ENCODE measurements at regions not wholly inside any gene's neighbourhood (a gene's known extent, or its start where the extent isn't known, plus 50 kb on each side); places are given as distances from the start of the nearest gene placed in this dataset.

DNA sequence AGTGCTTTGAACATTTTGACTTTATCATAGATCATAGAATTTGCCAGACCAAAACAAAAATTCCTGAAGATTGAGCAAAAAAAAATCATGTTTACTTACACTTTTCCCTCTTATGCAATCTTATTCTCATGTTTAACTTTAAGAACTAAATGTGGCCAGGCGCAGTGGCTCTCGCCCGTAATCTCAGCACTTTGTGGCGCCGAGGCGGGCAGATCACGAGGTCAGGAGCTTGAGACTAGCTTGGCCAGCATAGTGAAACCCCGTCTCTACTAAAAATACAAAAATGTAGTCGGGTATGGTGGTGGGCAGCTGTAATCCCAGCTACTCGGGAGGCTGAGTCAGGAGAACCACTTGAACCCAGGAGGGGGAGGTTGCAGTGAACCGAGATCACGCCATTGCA is 227.9 kb upstream of the KYNU start:
- no peaks in the 10 kb centered on the region for H4K20me1 ChIP-seq (ENCODE audit: insufficient read depth, low read length, poor library complexity, severe bottlenecking)
- H3K36me3 ChIP-seq (ENCODE audit: insufficient read depth, low read length) = no peaks in the 10 kb centered on the region
- TF ChIP-seq EZH2phosphoT487 (IDR thresholded peaks at IDR 0.05; ENCODE audit: borderline replicate concordance) (no peak), CTCF (conservative IDR thresholded peaks at IDR 0.05; ENCODE audit: low read length) (no peak)
- no peak overlapping the region for H2AFZ ChIP-seq (ENCODE audit: low read length)
- H3K9me3 ChIP-seq (ENCODE audit: insufficient read depth, low read depth, low read length) = no peaks in the 10 kb centered on the region
- H3K9ac ChIP-seq (ENCODE audit: low read depth, low read length, poor library complexity, severe bottlenecking) = no peak overlapping the region
- H3K4me1 ChIP-seq (ENCODE audit: insufficient read depth, low read length, poor library complexity, severe bottlenecking) = no peaks in the 10 kb centered on the region
- H3F3A ChIP-seq (ENCODE audit: low read depth) = no peaks in the 10 kb centered on the region
- no peak overlapping the region for H3K4me3 ChIP-seq (ENCODE audit: low read length, poor library complexity, severe bottlenecking)
- H3K4me2 ChIP-seq (ENCODE audit: low read depth, low read length, poor library complexity, severe bottlenecking) = no peak overlapping the region
- H3K9me2 ChIP-seq (replicated peaks; ENCODE audit: low read depth, low read length) = no peaks in the 10 kb centered on the region
- no peaks in the 10 kb centered on the region for H3K79me2 ChIP-seq (ENCODE audit: insufficient read depth, low read length)
- no peaks in the 10 kb centered on the region for H3K27me3 ChIP-seq (ENCODE audit: insufficient read depth, low read length, poor library complexity, severe bottlenecking)

DNA sequence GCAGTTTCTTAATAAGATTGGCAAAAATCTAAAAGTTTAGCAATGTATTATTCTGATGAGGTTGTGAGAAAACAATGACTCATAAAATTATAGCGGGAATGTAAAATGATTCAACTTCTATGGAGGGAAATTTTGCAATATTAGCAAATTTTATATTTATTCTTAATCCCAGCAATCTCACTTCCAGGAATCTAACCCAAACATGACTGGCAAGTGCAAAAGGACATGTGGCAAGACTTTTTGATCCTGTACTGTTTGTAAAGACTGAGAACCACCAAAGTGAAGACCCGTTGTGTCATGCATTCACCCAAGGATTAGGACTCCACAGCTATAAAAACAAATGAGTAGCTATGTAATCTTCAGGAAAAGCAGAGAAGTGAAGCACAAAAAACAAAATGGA is 234.8 kb upstream of the KYNU start:
- Histone ChIP-seq H3K79me2 (ENCODE audit: insufficient read depth, low read length) (no peaks in the 10 kb centered on the region), H3F3A (ENCODE audit: low read depth) (no peaks in the 10 kb centered on the region), H3K27me3 (ENCODE audit: insufficient read depth, low read length, poor library complexity, severe bottlenecking) (no peaks in the 10 kb centered on the region), H3K9me3 (ENCODE audit: insufficient read depth, low read depth, low read length) (no peaks in the 10 kb centered on the region), H3K36me3 (ENCODE audit: insufficient read depth, low read length) (no peaks in the 10 kb centered on the region), H3K4me3 (ENCODE audit: low read length, poor library complexity, severe bottlenecking) (no peak overlapping the region), H3K9me2 (replicated peaks; ENCODE audit: low read depth, low read length) (no peaks in the 10 kb centered on the region), H2AFZ (ENCODE audit: low read length) (no peak overlapping the region), H4K20me1 (ENCODE audit: insufficient read depth, low read length, poor library complexity, severe bottlenecking) (no peaks in the 10 kb centered on the region), H3K4me1 (ENCODE audit: insufficient read depth, low read length, poor library complexity, severe bottlenecking) (no peaks in the 10 kb centered on the region), H3K4me2 (ENCODE audit: low read depth, low read length, poor library complexity, severe bottlenecking) (no peak overlapping the region), H3K9ac (ENCODE audit: low read depth, low read length, poor library complexity, severe bottlenecking) (no peak overlapping the region)
- TF ChIP-seq CTCF (conservative IDR thresholded peaks at IDR 0.05; ENCODE audit: low read length) (no peak), EZH2phosphoT487 (IDR thresholded peaks at IDR 0.05; ENCODE audit: borderline replicate concordance) (no peak)

- TF ChIP-seq CTCF (conservative IDR thresholded peaks at IDR 0.05; ENCODE audit: low read length) = no peak
- no peak for TF ChIP-seq EZH2phosphoT487 (IDR thresholded peaks at IDR 0.05; ENCODE audit: borderline replicate concordance)
- no peaks in the 10 kb centered on the region for H3F3A ChIP-seq (ENCODE audit: low read depth)
- H3K4me1 ChIP-seq (ENCODE audit: insufficient read depth, low read length, poor library complexity, severe bottlenecking) = no peaks in the 10 kb centered on the region
- H3K9ac ChIP-seq (ENCODE audit: low read depth, low read length, poor library complexity, severe bottlenecking) = no peak overlapping the region
- no peaks in the 10 kb centered on the region for H3K27me3 ChIP-seq (ENCODE audit: insufficient read depth, low read length, poor library complexity, severe bottlenecking)
- no peak overlapping the region for H2AFZ ChIP-seq (ENCODE audit: low read length)
- H3K9me2 ChIP-seq (replicated peaks; ENCODE audit: low read depth, low read length) = no peaks in the 10 kb centered on the region
- no peaks in the 10 kb centered on the region for H4K20me1 ChIP-seq (ENCODE audit: insufficient read depth, low read length, poor library complexity, severe bottlenecking)
- H3K4me3 ChIP-seq (ENCODE audit: low read length, poor library complexity, severe bottlenecking) = no peak overlapping the region
- no peaks in the 10 kb centered on the region for H3K9me3 ChIP-seq (ENCODE audit: insufficient read depth, low read depth, low read length)
- H3K4me2 ChIP-seq (ENCODE audit: low read depth, low read length, poor library complexity, severe bottlenecking) = no peak overlapping the region
- no peaks in the 10 kb centered on the region for H3K79me2 ChIP-seq (ENCODE audit: insufficient read depth, low read length)
- H3K36me3 ChIP-seq (ENCODE audit: insufficient read depth, low read length) = no peaks in the 10 kb centered on the region
Measured at GRCh38 chr2:142629193-142629592, 248.3 kb upstream of the KYNU start.

Data from Loucy (cell line).